ENCODE measurements at regions not wholly inside any gene's neighbourhood (a gene's known extent, or its start where the extent isn't known, plus 50 kb on each side); places are given as distances from the start of the nearest gene placed in this dataset.

- TF ChIP-seq TP53 (CRISPR knock-in tag; conservative IDR thresholded peaks at IDR 0.05) (peak; percentile 93; the same call in 1 of the 2 replicates), ZNF639 (CRISPR knock-in tag; conservative IDR thresholded peaks at IDR 0.05) (peak; percentile 78; the same call in 1 of the 2 replicates), HNRNPL (IDR thresholded peaks at IDR 0.05; ENCODE audit: low read depth, low read length) (no peak), GABPA (IDR thresholded peaks at IDR 0.05; ENCODE audit: low read depth, low read length) (no peak), GABPA (CRISPR knock-in tag; IDR thresholded peaks at IDR 0.05; ENCODE audit: low read depth) (peak; percentile 77), RBAK (CRISPR knock-in tag; IDR thresholded peaks at IDR 0.05) (peak; percentile 83; the same call in 1 of the 2 replicates), KLF6 (CRISPR knock-in tag; IDR thresholded peaks at IDR 0.05) (peak; percentile 89; the same call in 1 of the 2 replicates), SMC3 (IDR thresholded peaks at IDR 0.05; ENCODE audit: low read length) (peak; percentile 61; the same call in 1 of the 2 replicates), ZNF280B (CRISPR knock-in tag; IDR thresholded peaks at IDR 0.05; ENCODE audit: borderline replicate concordance) (no peak), ESRRA (CRISPR knock-in tag; IDR thresholded peaks at IDR 0.05; ENCODE audit: low read depth) (peak; percentile 99), CREB1 (IDR thresholded peaks at IDR 0.05) (no peak), CREB1 (CRISPR knock-in tag; IDR thresholded peaks at IDR 0.05) (peak; percentile 93), ZC3H4 (CRISPR knock-in tag; IDR thresholded peaks at IDR 0.05; ENCODE audit: borderline replicate concordance) (no peak), ZNF343 (CRISPR knock-in tag; IDR thresholded peaks at IDR 0.05) (0 out of 2 replicates have a peak, but pooled peaks have one; percentile 26), SKIL (CRISPR knock-in tag; IDR thresholded peaks at IDR 0.05; ENCODE audit: borderline replicate concordance) (peak; percentile 96), ZNF18 (CRISPR knock-in tag; IDR thresholded peaks at IDR 0.05; ENCODE audit: insufficient replicate concordance) (peak; percentile 74), ZFAT (CRISPR knock-in tag; conservative IDR thresholded peaks at IDR 0.05) (no peak), ZNF746 (CRISPR knock-in tag; IDR thresholded peaks at IDR 0.05) (peak; percentile 91; the same call in 1 of the 2 replicates), ZBTB1 (CRISPR knock-in tag; IDR thresholded peaks at IDR 0.05; ENCODE audit: borderline replicate concordance) (no peak; the same call in 1 of the 2 replicates), ZNF784 (CRISPR knock-in tag; IDR thresholded peaks at IDR 0.05; ENCODE audit: borderline replicate concordance) (peak; percentile 98), HNF4A (CRISPR knock-in tag; IDR thresholded peaks at IDR 0.05) (peak; percentile 100), ZNF20 (CRISPR knock-in tag; IDR thresholded peaks at IDR 0.05) (no peak), RXRA (CRISPR knock-in tag; IDR thresholded peaks at IDR 0.05) (peak; percentile 94; the same call in 1 of the 2 replicates)
These were observed 113.7 kb upstream of the MAP4K3 start (continued) for GRCh38 chr2:39550701-39551285.
